ENCODE measurements at regions not wholly inside any gene's neighbourhood (a gene's known extent, or its start where the extent isn't known, plus 50 kb on each side); places are given as distances from the start of the nearest gene placed in this dataset.
"Not testable (repeated sequence)": the region's sequence is repeated elsewhere in the genome, so short reads cannot be mapped to it uniquely, and the experiment has no call there.

GRCh38 chr2:180927030-180927686, 53.2 kb upstream of the UBE2E3 start:
- DNase-seq: no peak

DNA sequence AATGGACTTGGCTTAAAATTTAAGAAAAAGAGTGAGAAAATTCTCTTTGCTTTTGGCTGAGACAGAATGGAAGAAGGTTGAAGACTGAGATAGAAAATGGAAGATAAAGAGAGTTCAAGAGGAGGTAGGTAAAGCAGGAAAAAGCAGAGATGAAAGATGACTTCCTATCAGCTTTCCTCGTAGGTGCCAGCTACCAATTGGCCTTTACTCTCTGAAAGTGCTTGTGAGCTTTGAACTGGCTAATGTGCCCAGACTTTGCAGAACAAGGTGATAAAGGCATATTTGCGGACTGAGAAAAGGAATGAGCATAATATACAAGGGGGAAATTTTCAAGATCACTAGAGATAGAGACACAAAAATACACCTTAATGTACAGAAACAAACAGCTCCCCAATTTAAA, 54.7 kb upstream of the UBE2E3 start:
- no peak for DNase-seq

GRCh38 chr2:180924063-180924462, 56.3 kb upstream of the UBE2E3 start:
- DNase-seq: no peak

- no peak for DNase-seq
Measured at GRCh38 chr2:180910831-180911665, 69.4 kb upstream of the UBE2E3 start.

DNA sequence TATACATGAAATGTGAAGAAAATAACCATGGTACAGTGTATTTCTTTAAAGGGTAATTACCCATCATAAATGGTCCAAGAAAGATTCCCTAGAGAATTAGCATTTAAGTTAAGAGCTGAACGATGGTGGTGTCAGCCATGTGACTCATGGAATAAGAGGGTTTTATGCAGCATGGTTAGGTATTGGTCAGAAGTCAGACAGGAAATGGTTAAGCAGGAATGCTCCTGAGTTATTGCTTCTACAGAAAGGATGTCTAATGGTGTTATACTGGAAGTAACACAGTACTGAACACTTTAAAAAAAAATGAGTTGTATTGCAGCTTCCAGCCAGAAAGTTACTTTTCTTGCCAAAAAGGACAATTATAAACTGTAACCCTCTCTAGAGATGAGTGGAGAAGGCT, 72.7 kb upstream of the UBE2E3 start:
- DNase-seq: no peak

- DNase-seq: no peak
Measured at GRCh38 chr2:180905461-180905860, 74.9 kb upstream of the UBE2E3 start.

GRCh38 chr2:180905002-180905401, 75.4 kb upstream of the UBE2E3 start:
- DNase-seq: peak; percentile 45 to 52

DNA sequence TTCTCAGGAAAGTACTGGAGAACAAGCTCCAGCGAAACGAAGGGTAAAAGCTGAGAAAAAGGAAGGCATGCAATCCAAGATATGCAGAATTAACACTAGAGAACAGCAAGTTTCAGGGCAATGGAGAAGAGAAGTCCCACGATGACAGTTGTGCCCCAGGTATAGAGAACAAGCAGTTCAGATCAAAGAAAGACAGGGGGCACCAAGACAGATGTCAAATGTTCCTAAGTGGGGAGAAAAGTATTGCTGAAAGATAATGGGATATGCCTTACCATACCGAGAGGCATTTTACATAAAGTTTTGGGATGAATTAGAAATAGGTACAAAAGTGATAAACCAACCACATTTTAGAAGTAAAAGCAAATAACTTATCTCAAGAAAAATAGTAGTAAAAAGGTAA, 79.1 kb upstream of the UBE2E3 start:
- DNase-seq: no peak

- no peak for DNase-seq
Measured at GRCh38 chr2:180893752-180894151, 86.7 kb upstream of the UBE2E3 start.

GRCh38 chr2:180892091-180892490, 88.3 kb upstream of the UBE2E3 start:
- DNase-seq: no peak

DNA sequence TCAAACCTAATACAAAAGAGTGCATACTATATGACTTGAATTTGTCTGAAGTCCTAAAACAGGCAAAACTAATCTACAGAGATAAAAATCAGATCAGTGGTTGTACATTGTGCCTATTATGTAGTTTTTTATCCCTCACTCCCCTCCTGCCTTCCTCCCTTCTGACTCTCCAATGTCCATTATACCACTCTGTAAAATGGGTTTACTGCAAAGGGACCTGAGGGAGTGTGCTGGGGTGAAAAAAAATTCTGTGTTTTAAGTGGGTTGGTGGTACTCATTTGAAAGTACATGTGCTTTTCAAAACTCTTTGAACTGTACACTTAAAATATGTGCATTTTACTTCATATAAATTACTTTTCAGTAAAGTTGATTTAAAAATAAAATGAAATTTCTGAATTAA, 89.0 kb upstream of the UBE2E3 start:
- no peak for DNase-seq

DNA sequence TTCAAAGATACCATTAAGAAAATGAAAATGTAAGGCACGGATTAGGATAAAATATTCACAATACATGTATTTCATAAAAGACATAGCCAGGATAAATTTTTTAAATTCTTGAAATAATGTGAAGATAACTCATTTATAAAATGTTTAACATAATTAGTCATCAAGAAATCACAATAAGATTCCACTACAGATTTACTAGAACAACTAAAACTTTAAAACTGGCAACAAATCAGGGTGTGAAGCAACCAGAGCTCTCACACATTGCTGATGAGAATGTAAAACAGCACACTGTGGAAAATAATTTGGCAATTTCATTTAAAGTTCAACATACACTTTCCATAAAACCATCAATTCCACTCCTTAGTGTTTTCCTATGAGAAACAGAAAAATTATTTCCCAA, 89.6 kb upstream of the UBE2E3 start:
- no peak for DNase-seq

GRCh38 chr2:180882959-180883358, 97.4 kb upstream of the UBE2E3 start:
- no peak for DNase-seq

GRCh38 chr2:180876506-180876905, 103.9 kb upstream of the UBE2E3 start:
- DNase-seq: no peak

- no peak for DNase-seq
Measured at GRCh38 chr2:180873219-180873618, 107.2 kb upstream of the UBE2E3 start.

GRCh38 chr2:180872781-180873180, 107.6 kb upstream of the UBE2E3 start:
- DNase-seq: not testable (repeated sequence)

DNA sequence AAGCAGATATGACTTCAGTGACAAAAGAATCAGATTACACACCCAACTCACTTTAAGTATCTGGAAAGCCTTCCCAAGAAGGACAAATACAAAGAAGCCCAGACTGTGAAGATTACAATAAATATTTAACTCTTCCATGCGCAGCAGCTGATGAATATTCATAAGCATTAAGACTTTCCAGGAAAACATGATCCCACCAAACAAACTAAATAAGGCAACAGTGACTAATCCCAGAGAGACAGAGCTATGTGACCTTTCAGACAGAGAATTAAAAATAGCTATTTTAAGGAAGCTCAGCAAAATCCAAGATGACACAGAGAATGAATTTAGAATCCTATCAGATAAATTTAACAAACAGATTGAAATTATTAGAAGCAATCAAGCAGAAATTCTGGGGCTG, 108.2 kb upstream of the UBE2E3 start:
- no peak for DNase-seq

- no peak for DNase-seq
Measured at GRCh38 chr2:180871649-180872048, 108.8 kb upstream of the UBE2E3 start.

DNA sequence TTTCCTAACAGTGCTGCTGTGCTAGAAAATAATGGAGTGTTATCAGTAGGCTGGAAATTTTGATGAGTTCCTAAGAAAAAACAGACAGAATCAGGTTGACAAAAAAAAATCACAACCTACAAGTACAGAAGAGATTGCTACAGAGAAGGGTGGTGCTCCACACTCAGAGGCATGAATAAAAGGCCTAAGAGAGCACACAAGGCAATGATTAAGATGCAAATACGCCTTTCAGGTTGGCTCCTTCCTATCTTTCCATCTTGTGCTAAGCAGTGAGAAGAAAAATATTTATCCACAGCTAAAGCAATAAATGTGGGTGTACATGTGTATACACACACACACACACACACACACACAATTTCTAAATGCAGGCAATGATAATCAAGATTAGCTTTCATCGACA, 130.6 kb upstream of the UBE2E3 start:
- DNase-seq: no peak

DNA sequence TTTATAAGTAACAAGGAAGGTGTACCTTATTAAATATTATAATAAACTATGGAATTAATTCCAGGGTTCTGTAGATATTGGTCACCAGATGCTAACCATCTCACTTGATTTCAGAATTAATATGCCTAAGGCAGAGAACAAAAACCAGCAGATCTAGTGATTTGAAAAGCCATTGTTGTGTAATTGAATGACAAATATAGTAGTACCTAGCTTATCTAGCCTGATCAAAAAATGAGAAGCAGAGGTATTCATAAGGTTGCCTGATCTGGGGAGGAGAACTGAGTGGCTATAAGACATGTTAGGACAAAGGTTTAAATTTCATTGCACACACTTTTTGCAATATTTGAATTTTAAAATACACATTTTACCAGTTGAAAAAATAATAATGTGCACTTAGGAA, 132.0 kb upstream of the UBE2E3 start:
- no peak for DNase-seq

- peak; percentile 20 to 42 for DNase-seq
Measured at GRCh38 chr2:180846756-180847472, 133.5 kb upstream of the UBE2E3 start.

- no peak for DNase-seq
Measured at GRCh38 chr2:180842461-180842860, 137.9 kb upstream of the UBE2E3 start.

GRCh38 chr2:180840641-180841040, 139.8 kb upstream of the UBE2E3 start:
- no peak for DNase-seq

- DNase-seq: no peak
Measured at GRCh38 chr2:180829836-180830235, 150.6 kb upstream of the UBE2E3 start.

Measured in Kasumi-1 (cell line).